WTC11 (cell line): ENCODE measurements at regions not wholly inside any gene's neighbourhood (a gene's known extent, or its start where the extent isn't known, plus 50 kb on each side); places are given as distances from the start of the nearest gene placed in this dataset.

ENCODE experiments used
- ATAC-seq: fragments of 200-7000 bp; cut with Tn5 transposase; 2 replicates; pipeline ENCODE4 v1.10.0; 2021; ENCODE audit warnings: mild to moderate bottlenecking, moderate library complexity
- CTCF ChIA-PET: fragments of 300-600 bp; sonication (Branson Sonifier 250); formaldehyde crosslinking; loops from one replicate; lab custom pipeline; 2021; ENCODE audit warnings: antibody characterized with exemption; lab: Charles Lee
- POLR2A ChIA-PET: fragments of 350-600 bp; sonication (Branson Sonifier 250); formaldehyde crosslinking; loops from one replicate; lab custom pipeline; 2021; ENCODE audit warnings: antibody characterized with exemption; lab: Charles Lee
- DNase-seq: peaks from one replicate; pipeline ENCODE4 v3.0.0; 2021; ENCODE audit warnings: low spot score
- H3K27ac Mint-ChIP-seq: 2 replicates; pipeline ENCODE4 v1.8.0; 2021; ENCODE audit warnings: mixed read lengths
- H3K27me3 Mint-ChIP-seq: 2 replicates; pipeline ENCODE4 v1.8.0; 2021; ENCODE audit warnings: low read depth, mild to moderate bottlenecking, moderate library complexity, mixed read lengths
- H3K36me3 Mint-ChIP-seq: 2 replicates; pipeline ENCODE4 v1.8.0; 2021; ENCODE audit warnings: mixed read lengths
- H3K4me1 Mint-ChIP-seq: 2 replicates; pipeline ENCODE4 v1.8.0; 2022; ENCODE audit warnings: mixed read lengths
- H3K4me3 Mint-ChIP-seq: 2 replicates; pipeline ENCODE4 v1.8.0; 2021; ENCODE audit warnings: mild to moderate bottlenecking, moderate library complexity, mixed read lengths
- H3K9me3 Mint-ChIP-seq: 2 replicates; pipeline ENCODE4 v1.8.0; 2021; ENCODE audit warnings: mixed read lengths
- AR ChIP-seq: fragments of 250-450 bp; sonication (Bioruptor Pico); IDR thresholded peaks from 2 replicates; pipeline ENCODE4 v1.9.0; 2021; ENCODE audit warnings: mild to moderate bottlenecking
- ETV6 ChIP-seq: sonication (generic); formaldehyde crosslinking; IDR thresholded peaks from 2 replicates; pipeline ENCODE4 v1.8.1; 2022; ENCODE audit warnings: mild to moderate bottlenecking, missing genetic modification reagents
- GABPB1 ChIP-seq: sonication (generic); formaldehyde crosslinking; IDR thresholded peaks from 2 replicates; pipeline ENCODE4 v1.8.1; 2023; ENCODE audit warnings: mild to moderate bottlenecking, missing genetic modification reagents
- GRHL2 ChIP-seq: fragments of 250-450 bp; sonication (Bioruptor Pico); IDR thresholded peaks from 2 replicates; pipeline ENCODE4 v1.8.0; 2022; ENCODE audit warnings: mild to moderate bottlenecking, moderate library complexity; ENCODE audit not compliant: insufficient replicate concordance, severe bottlenecking
- JAZF1 ChIP-seq: fragments of 250-450 bp; sonication (Bioruptor Pico); IDR thresholded peaks from 2 replicates; pipeline ENCODE4 v1.9.0; 2021; ENCODE audit warnings: moderate library complexity, mild to moderate bottlenecking, inconsistent platforms
- MLX ChIP-seq: sonication (generic); formaldehyde crosslinking; IDR thresholded peaks from 2 replicates; pipeline ENCODE4 v1.8.1; 2023; ENCODE audit warnings: mild to moderate bottlenecking, missing genetic modification reagents, moderate library complexity
- NR2C2 ChIP-seq: sonication (generic); formaldehyde crosslinking; IDR thresholded peaks from 2 replicates; pipeline ENCODE4 v1.8.0; 2022; ENCODE audit warnings: mild to moderate bottlenecking, missing genetic modification reagents
- OVOL2 ChIP-seq: fragments of 250-450 bp; sonication (Bioruptor Pico); IDR thresholded peaks from 2 replicates; pipeline ENCODE4 v1.9.0; 2021; ENCODE audit warnings: mild to moderate bottlenecking, borderline replicate concordance
- SP1 ChIP-seq: sonication (generic); formaldehyde crosslinking; conservative IDR thresholded peaks from 2 replicates; pipeline ENCODE4 v1.8.1; 2022; ENCODE audit warnings: missing genetic modification reagents
- TCF7 ChIP-seq: sonication (generic); formaldehyde crosslinking; IDR thresholded peaks from 2 replicates; pipeline ENCODE4 v1.8.0; 2022; ENCODE audit warnings: mild to moderate bottlenecking, low read depth, missing genetic modification reagents, moderate library complexity
- USF1 ChIP-seq: sonication (generic); formaldehyde crosslinking; IDR thresholded peaks from 2 replicates; pipeline ENCODE4 v1.8.0; 2022; ENCODE audit warnings: mild to moderate bottlenecking, missing genetic modification reagents
- ZNF138 ChIP-seq: sonication (generic); formaldehyde crosslinking; conservative IDR thresholded peaks from 2 replicates; pipeline ENCODE4 v1.8.1; 2022; ENCODE audit warnings: mild to moderate bottlenecking, moderate library complexity, missing genetic modification reagents
- ZNF263 ChIP-seq: sonication (generic); formaldehyde crosslinking; IDR thresholded peaks from 2 replicates; pipeline ENCODE4 v1.8.1; 2022; ENCODE audit warnings: low read depth, mild to moderate bottlenecking, moderate library complexity, missing genetic modification reagents
- ZNF423 ChIP-seq: fragments of 250-450 bp; sonication (Bioruptor Pico); IDR thresholded peaks from 2 replicates; pipeline ENCODE4 v2.1.2; 2022; ENCODE audit warnings: mild to moderate bottlenecking, moderate library complexity
- TF ChIP-seq, protein P1 (sequence below): sonication (generic); formaldehyde crosslinking; IDR thresholded peaks from 2 replicates; pipeline ENCODE4 v1.8.1; 2023; ENCODE audit warnings: mild to moderate bottlenecking, missing genetic modification reagents
- TF ChIP-seq, protein P2 (sequence below): fragments of 250-450 bp; sonication (Bioruptor Pico); IDR thresholded peaks from 2 replicates; pipeline ENCODE4 v1.9.0; 2021; ENCODE audit warnings: moderate library complexity, mild to moderate bottlenecking, inconsistent platforms, borderline replicate concordance
- TF ChIP-seq, protein P3 (sequence below): sonication (generic); formaldehyde crosslinking; IDR thresholded peaks from 2 replicates; pipeline ENCODE4 v1.8.1; 2022; ENCODE audit warnings: mild to moderate bottlenecking, moderate library complexity, missing genetic modification reagents
- TF ChIP-seq, protein P4 (sequence below): sonication (generic); formaldehyde crosslinking; IDR thresholded peaks from 2 replicates; pipeline ENCODE4 v1.8.0; 2023; ENCODE audit warnings: missing genetic modification reagents, mild to moderate bottlenecking, borderline replicate concordance
- TF ChIP-seq, protein P5 (sequence below): fragments of 250-450 bp; sonication (Bioruptor Pico); conservative IDR thresholded peaks from 2 replicates; pipeline ENCODE4 v1.9.0; 2021; ENCODE audit warnings: mild to moderate bottlenecking

- H3K27ac Mint-ChIP-seq: no peak overlapping the region
- no peak for DNase-seq
- H3K4me1 Mint-ChIP-seq: peaks cover 8% of the 10 kb centered on the region
- H3K9me3 Mint-ChIP-seq: peaks cover 51% of the 10 kb centered on the region
- no peak for ATAC-seq
- H3K27me3 Mint-ChIP-seq: peaks cover 5% of the 10 kb centered on the region; the same call in 1 of the 2 replicates
- POLR2A ChIA-PET: no interaction called here
- no peak for TF ChIP-seq MLX (CRISPR knock-in tag)
- no peak for TF ChIP-seq NR2C2 (CRISPR knock-in tag)
- no peak for TF ChIP-seq AR
- TF ChIP-seq OVOL2 (CRISPR knock-in tag): no peak
- TF ChIP-seq, protein P1, sequence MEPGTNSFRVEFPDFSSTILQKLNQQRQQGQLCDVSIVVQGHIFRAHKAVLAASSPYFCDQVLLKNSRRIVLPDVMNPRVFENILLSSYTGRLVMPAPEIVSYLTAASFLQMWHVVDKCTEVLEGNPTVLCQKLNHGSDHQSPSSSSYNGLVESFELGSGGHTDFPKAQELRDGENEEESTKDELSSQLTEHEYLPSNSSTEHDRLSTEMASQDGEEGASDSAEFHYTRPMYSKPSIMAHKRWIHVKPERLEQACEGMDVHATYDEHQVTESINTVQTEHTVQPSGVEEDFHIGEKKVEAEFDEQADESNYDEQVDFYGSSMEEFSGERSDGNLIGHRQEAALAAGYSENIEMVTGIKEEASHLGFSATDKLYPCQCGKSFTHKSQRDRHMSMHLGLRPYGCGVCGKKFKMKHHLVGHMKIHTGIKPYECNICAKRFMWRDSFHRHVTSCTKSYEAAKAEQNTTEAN (CRISPR knock-in tag): no peak
- TF ChIP-seq ETV6 (CRISPR knock-in tag): no peak
- TF ChIP-seq GRHL2: no peak
- TF ChIP-seq JAZF1: no peak
- TF ChIP-seq, protein P2, sequence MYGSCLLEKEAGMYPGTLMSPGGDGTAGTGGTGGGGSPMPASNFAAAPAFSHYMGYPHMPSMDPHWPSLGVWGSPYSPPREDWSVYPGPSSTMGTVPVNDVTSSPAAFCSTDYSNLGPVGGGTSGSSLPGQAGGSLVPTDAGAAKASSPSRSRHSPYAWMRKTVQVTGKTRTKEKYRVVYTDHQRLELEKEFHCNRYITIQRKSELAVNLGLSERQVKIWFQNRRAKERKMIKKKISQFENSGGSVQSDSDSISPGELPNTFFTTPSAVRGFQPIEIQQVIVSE (CRISPR knock-in tag): no peak
- CTCF ChIA-PET: interaction anchor here (1.0 kb wide), 1 partner anchor 956 kb away, joined by 3 read pairs; no protein-coding TSS in a partner anchor
- peaks cover 40% of the 10 kb centered on the region for H3K36me3 Mint-ChIP-seq
- H3K4me3 Mint-ChIP-seq: no peak overlapping the region
These were observed 1194.6 kb downstream of the ZPLD1 start for GRCh38 chr3:103629391-103629790.

DNA sequence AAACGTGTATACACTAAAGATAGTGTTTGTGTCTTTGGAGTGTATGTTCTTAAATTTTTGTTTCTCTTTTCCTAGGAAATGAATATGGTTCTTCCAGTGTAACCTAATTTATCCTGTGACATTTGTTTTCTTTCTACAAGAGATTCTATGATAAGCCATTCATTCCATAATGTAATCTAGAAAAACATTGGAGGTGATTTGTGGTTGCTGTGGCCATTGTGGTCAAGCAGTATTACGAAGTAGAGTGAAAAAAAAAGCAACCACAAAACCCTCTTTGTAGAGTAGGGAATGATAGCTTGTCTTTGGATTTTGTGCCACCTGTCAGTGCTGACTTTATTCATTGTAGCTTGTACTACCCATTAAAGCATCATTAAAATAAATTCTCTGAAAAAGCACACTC is 1209.6 kb downstream of the ZPLD1 start:
- no peak for ATAC-seq
- Mint-ChIP-seq H3K27me3 (no peaks in the 10 kb centered on the region), H3K9me3 (no peaks in the 10 kb centered on the region), H3K4me1 (no peaks in the 10 kb centered on the region)
- TF ChIP-seq SP1: no peak
- TF ChIP-seq, all 79 proteins: peak for 0
- Mint-ChIP-seq H3K27ac (no peak overlapping the region), H3K36me3 (no peaks in the 10 kb centered on the region), H3K4me3 (no peak overlapping the region)
- ChIA-PET POLR2A (no interaction called here), CTCF (no interaction called here)
- DNase-seq: no peak

DNA sequence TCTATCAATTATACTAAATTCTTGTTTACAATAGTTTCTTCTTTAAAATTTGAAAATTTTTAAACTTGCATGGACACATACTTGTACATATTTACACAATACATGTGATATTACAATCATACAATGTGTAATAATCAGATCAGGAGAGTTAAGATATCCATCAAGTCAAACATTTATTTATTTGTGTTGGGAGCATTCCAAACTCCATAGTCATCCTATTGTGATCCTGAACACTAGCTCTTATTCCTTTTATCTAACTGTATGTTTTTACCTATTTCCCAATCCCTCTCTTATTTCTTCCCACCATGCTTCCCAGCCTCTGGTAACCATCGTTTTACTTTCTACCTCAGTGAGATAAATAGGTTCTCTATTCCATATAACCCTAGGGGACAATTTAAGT is 1219.2 kb downstream of the ZPLD1 start:
- DNase-seq: no peak
- ChIA-PET CTCF (no interaction called here), POLR2A (no interaction called here)
- ATAC-seq: no peak
- Mint-ChIP-seq H3K27ac (no peak overlapping the region), H3K27me3 (no peaks in the 10 kb centered on the region), H3K36me3 (no peaks in the 10 kb centered on the region), H3K4me3 (no peak overlapping the region), H3K9me3 (no peaks in the 10 kb centered on the region), H3K4me1 (no peaks in the 10 kb centered on the region)
- no peak for TF ChIP-seq ZNF423 (CRISPR knock-in tag)
- no peak for TF ChIP-seq USF1 (CRISPR knock-in tag)
- no peak for TF ChIP-seq JAZF1
- TF ChIP-seq ZNF138 (CRISPR knock-in tag): no peak
- TF ChIP-seq TCF7 (CRISPR knock-in tag): no peak
- TF ChIP-seq ZNF263: no peak
- TF ChIP-seq, protein P3, sequence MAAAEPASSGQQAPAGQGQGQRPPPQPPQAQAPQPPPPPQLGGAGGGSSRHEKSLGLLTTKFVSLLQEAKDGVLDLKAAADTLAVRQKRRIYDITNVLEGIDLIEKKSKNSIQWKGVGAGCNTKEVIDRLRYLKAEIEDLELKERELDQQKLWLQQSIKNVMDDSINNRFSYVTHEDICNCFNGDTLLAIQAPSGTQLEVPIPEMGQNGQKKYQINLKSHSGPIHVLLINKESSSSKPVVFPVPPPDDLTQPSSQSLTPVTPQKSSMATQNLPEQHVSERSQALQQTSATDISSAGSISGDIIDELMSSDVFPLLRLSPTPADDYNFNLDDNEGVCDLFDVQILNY (CRISPR knock-in tag): no peak
- TF ChIP-seq GABPB1 (CRISPR knock-in tag): no peak
- TF ChIP-seq, protein P4, sequence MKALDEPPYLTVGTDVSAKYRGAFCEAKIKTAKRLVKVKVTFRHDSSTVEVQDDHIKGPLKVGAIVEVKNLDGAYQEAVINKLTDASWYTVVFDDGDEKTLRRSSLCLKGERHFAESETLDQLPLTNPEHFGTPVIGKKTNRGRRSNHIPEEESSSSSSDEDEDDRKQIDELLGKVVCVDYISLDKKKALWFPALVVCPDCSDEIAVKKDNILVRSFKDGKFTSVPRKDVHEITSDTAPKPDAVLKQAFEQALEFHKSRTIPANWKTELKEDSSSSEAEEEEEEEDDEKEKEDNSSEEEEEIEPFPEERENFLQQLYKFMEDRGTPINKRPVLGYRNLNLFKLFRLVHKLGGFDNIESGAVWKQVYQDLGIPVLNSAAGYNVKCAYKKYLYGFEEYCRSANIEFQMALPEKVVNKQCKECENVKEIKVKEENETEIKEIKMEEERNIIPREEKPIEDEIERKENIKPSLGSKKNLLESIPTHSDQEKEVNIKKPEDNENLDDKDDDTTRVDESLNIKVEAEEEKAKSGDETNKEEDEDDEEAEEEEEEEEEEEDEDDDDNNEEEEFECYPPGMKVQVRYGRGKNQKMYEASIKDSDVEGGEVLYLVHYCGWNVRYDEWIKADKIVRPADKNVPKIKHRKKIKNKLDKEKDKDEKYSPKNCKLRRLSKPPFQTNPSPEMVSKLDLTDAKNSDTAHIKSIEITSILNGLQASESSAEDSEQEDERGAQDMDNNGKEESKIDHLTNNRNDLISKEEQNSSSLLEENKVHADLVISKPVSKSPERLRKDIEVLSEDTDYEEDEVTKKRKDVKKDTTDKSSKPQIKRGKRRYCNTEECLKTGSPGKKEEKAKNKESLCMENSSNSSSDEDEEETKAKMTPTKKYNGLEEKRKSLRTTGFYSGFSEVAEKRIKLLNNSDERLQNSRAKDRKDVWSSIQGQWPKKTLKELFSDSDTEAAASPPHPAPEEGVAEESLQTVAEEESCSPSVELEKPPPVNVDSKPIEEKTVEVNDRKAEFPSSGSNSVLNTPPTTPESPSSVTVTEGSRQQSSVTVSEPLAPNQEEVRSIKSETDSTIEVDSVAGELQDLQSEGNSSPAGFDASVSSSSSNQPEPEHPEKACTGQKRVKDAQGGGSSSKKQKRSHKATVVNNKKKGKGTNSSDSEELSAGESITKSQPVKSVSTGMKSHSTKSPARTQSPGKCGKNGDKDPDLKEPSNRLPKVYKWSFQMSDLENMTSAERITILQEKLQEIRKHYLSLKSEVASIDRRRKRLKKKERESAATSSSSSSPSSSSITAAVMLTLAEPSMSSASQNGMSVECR: no peak
- TF ChIP-seq, protein P5, sequence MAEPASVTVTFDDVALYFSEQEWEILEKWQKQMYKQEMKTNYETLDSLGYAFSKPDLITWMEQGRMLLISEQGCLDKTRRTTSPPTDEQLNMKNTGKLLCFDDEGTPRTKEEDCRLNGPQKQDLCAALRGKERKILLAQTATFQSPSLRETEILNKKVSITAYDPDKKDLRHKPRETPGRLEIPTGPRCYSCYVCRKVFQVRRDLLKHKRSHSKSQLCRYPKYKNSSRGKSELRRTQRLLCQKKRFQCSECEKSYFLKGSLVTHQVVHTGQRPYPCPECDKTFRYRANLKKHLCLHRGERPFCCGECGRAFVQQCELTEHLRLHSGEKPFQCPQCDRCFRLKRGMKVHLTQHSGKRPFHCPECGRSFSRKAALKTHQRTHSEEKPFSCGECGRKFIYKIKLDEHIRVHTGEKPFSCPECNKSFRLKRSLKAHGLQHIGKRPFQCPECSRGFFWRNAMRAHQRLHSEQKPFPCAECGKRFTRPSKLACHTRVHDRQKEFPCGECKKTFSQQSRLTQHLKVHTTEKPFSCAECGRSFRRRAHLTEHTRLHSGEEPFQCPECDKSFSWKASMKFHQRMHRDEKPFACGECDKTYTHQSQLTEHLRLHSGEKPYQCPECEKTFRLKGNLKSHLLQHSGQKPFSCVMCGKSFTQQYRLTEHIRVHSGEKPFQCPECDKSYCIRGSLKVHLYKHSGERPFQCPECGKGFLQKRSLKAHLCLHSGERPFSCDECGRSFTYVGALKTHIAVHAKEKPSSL (CRISPR knock-in tag): no peak
- TF ChIP-seq NR2C2 (CRISPR knock-in tag): no peak
